HT-29 (cell line): ENCODE measurements at regions not wholly inside any gene's neighbourhood (a gene's known extent, or its start where the extent isn't known, plus 50 kb on each side); places are given as distances from the start of the nearest gene placed in this dataset.

Experiments used
- DNase-seq: peaks from one replicate; pipeline ENCODE4 v3.0.0-alpha.2; 2015; ENCODE audit warnings: low spot score

DNA sequence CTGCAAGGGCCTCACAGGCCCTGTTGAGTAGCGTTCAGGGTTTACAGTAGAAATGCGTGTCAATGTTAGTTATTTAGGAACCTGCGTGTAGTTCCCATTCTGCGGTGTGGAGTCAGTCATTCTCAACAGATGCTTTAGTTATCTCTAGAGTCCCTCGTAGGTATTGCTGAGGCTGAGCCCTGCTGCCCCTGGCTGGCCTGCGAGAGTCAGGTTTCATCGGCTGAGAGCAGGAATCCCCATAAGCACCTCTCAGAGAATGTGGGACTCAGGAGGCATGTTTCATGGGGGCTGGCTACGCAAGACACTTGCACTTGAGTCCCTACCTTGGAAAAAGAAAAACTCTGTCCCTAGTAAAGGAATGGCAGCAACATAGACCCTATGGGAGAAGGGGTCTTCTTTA, 347.5 kb upstream of the ASIC2 start:
- DNase-seq, result no peak

DNA sequence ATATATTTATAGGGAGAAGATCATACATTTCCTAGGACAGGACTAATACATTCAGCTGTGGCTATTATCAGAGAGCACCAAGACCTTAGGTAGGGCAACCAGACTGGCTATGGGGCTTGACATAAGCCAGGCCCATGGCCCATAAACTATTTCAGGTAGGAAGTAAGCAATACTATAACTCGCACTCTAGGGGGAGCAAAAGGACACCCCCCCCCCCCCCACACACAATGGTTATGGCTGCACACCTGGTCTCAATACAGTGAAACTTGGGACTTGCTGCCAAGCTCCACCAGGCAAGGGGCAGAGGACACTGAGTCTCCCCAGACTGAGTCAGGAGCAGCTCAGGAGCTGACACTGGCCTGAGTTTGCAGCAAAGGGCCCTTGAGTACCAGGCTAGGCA, 348.9 kb upstream of the ASIC2 start:
- DNase-seq, result peak; percentile 4

DNA sequence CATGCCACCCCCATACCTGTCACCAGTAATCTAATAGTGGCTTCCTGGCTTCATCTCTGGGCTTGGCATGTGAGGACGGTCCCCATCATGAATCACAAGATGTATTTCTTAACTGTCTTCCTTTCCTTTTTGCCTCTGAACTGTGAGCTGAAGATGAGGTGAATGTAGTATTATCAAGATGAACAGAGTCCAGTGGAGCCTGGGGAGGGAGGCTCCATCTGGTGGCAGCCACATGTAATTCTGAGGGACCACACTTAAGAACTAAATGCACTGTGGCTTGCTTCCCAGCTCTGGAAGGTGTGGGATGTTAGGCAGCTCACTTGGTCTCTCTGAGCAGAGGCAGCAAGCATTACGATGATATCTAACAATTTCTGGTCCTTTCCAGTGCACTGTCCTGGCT, 354.9 kb upstream of the ASIC2 start:
- peak; percentile 27 for DNase-seq

DNA sequence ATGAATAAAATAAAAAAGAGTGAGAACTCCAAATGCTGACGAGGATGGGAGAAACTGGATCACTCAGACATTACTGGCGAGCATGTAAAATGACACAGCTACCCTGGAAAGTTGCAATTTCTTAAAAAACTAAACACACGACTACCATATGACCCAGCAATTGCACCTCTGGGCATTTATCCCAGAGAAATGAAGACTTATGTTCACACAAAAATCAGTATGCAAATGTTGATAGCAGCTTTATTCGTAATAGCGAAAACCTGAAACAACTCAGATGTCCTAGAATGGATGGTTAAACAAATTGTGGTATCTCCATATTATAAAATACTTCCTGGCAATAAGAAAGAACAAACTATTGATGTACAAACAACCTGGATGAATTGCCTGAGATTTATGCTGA, 357.2 kb upstream of the ASIC2 start:
- DNase-seq, result no peak

DNA sequence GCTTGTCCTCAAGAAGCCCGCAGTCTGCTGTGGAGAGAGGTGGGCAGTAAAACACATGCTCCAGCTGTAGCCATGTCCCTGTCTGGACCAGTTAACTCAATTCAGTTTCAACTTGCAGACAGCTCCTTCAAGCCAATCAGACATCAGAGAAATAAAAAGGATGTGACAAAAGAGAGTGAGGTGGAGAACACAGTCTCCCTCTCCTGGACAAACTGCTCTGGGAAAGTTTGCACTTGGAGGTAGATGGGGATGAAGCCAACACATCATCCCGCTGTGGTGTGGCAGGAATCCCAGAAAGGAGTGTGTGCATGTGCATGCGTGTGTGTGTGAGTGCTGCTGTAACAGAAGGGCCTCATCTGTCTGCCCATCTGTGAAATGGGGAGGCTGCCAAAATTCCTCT, 358.6 kb upstream of the ASIC2 start:
- peak; percentile 16 for DNase-seq

DNA sequence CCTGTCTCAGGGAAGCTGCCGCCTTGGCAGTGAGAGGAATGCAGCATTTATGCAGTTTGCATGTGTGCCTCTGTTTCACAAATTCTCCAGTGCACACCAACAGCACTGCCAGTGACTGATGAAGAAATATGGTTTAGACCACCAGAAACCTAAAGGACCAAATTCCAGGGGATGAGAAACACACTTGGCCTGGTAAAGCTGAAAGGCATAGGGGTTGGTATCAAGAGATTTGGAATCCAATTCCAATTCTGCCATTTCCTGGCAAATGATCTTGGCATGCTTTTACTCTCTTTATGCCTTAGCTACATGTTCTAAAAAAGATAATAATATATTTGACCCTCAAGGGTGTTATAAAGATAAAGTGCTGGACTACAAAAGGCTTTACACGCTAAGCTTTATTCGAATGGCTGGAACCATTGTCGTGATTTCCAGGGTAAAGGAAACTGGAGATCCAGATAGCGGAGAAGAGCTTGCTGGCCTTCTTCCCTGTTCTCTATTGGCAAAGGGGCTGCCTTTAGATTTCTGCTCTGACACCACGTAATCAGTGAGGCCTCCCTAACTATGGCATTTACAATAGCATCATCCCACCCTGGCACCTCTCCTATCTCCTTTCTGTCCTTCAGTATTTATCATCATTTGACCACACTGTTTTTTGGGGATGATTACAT, 359.8 kb upstream of the ASIC2 start:
- DNase-seq, result no peak

DNA sequence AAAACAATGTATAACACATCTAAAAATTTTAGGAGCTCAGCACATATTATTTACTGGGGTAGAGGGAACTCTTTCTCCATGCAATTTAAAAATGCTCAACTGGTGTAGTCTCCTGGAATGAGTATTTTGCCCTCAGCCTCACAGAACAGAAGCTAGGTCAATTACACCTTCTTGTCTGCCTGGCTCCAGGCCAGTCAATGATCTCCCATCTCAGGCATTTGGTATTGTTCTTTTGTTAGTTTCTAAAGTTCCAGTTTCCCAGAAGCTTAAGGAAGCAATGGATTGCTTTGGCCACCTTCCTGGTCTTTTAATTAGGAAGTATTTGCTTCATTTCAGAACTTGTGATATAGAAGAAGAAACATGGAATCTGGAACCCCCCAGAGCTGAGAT, 360.3 kb upstream of the ASIC2 start:
- no peak for DNase-seq

DNA sequence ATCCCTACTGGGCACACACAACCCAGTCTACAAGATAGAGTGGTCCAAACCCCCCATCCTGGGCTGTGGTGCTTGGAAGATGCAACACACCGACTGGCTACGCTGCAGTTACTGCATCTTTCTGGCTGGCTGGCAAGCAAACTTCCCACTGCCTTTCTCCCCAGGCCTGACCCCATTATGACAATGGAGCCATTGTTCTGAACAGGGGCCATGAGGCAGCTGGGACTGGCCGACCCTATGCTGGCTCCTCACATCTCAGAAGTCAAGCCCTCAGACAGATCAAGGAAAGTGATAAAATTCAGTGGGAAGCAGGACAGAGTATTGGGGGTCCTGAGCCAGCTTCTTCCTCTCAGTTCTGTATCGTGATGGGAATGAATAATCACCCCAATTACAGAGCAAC, 364.1 kb upstream of the ASIC2 start:
- no peak for DNase-seq

DNA sequence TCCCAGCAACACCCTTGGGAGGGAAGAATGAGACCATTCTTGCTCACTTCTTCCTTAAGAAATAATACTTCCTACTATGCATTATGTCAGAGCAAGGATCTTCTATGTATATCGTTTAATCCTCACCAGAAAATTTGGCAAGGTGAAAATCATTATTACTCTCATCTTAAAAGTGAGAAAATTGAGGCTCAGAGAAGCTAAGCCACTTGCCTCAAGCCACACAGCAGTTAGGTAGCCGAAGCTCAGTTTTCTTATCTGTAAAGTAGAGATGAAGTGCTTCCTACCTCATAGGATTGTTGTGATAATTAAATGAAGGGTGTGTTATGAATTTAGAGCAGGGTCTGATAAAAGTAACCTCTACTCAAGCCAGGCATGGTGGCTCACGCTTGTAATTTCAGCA, 368.9 kb upstream of the ASIC2 start:
- no peak for DNase-seq

DNA sequence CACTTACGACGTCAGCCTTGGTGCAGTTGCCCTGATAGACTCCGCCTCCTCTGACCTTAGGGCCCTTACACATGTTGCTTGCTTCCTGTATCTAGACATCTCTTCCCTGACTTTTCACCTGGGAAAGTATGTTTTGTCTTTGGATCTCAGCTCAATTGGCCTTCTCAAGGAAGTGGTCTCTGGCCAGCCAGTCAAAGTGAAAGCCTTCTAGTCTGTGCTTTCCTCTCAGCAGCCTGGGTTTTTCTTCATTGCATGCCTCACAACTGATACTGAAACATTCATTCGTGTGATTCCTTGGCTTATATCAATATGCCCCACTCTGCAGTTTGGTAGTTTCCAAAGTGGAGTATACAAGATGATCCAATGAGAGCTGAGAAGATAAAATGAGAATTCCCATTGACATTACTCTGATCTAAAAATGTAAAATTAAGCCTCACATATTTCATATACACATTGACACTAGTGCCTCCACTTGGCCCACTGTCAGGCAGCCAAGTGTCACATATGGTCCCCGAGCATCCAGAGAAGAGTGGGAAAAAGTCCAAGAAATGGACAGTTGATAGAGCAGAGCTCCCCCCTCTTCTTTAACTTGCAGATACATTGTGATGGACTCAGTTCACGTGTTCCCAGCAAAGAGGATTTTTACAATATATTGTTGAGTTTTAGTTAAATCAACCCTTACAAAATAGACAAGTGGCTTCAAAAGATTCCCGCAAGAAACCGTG, 371.2 kb upstream of the ASIC2 start:
- no peak for DNase-seq

DNA sequence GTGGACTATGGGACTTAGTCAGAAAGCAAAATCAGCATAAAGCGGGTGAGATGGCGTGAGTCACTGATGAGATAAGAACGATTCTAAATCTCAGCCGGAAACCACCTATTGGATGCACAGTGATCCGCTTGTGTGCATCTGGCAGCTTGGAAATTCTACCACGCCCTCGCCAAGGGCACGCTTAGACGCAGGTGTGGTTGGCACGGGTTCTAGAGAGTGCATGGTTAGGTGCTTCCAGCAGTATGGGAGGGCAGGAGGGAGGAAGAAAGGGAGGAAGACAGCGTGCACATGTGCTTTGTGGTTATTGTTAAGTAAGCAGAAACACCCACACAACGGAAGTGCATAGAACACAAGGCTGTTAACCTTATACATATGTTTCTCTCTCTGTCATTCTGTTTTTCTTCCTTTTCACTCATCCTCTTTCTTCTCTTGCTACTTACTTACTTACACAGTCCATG, 374.0 kb upstream of the ASIC2 start:
- DNase-seq, result peak; percentile 17

DNA sequence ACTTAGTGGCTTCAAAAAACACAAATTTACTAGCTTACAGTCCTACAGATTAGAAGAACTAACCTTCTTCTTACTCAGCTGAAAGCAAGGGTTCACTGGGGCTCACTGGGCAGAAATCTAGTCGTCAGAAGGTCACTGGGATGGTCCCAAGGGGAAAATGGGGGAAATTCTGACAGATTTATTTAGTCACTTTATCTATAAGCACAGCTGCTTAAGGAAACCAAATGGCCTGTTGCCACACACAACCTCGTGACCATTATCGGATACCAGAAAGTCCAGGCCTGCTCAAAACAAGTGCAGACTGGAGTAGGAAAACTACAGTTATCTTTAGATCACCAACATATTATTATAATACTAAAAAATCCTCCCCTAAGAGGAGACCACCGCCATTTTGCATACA, 374.6 kb upstream of the ASIC2 start:
- DNase-seq, result no peak

DNA sequence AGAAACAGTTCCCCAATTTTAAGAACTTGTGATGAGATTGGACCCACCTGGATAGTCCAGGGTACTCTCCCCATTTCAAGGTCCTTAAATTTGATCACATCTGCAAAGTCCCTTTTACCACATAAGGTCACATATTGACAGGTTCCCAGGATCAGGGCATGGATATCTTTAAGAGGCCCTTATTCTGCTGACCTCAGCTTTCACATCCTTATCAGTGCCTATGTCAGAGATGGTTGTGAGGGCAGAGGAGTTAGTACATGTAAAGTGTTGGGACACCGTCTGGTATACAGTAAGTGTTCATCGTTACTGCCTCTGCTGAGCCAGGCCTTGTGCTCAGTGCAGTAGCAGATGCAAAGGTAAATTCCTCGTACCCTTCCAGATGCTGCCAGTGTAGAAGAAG, 375.4 kb upstream of the ASIC2 start:
- no peak for DNase-seq

DNA sequence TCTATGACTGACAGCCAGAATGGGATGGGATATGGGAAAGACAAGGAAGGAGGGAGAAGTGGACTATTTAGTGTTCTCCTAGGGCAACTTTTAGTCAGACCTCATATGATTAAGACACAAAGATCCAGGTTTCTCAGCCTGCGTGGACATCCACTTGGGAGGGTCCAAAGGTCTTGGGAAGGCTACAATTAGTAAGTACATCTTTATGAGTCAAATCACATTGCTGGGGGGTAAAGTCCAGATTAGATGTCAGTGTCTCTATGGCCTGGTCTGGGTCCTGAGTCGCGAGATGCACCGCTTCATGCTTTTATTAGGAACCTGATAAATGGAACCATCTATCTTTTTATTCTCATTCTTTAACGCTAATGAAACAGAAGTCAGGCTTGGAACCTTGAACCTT, 378.4 kb upstream of the ASIC2 start:
- no peak for DNase-seq

DNA sequence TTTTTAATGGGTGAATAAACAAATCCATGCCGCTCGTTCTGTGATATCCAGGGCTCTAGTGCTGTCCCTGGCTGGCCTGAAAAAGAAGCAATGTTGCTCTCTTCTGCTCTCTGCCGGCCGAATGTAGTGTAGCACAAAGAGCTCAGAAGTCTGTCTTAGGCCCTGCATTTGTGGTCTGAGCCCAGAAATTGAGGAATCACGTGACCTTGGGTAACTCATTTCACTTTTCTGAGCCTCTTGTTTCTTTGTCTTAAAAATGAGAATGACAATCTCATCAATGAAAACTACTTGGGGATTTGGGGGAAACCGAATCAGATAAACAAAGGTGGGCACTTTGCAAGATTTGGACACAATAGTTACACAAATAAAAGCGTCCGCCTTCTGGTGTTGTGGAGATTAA, 381.6 kb upstream of the ASIC2 start:
- peak; percentile 64 for DNase-seq

DNA sequence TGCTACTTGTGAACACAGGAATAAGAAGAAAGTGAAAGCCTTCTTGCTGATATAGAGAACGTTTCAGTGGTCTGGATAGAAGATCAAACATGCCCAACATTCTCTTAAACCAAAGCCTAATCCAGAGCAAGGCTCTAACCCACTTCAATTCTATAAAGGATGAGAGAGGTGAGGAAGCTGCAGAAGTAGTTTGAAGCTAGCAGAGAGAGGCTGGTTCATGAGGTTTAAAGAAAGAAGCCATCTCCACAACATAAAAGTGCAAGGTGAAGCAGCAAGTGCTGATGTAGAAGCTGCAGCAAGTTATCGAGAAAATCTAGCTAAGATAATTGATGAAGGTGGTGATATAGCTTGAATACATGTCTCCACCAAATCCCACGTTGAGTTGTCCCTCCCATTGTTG, 383.3 kb upstream of the ASIC2 start:
- DNase-seq, result no peak

DNA sequence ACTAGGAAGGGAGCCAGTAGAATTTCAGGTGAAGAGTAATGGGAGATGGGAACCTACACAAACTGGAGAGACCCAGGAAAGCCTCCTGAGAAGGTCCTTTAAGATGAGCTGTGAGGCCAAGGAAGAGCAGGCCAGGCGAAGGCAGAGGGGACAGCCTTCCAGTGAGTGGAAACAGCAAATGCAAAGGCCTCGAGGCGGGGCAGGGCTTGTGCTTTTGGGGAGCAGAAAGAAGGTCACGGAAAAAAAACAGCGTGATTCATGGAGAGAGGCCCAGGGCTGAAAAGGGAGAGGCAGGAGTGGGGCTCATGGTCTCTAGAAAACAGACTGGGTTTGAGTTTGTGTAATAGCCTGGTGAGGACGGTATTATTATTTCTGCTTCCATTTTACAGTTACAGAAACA, 386.5 kb upstream of the ASIC2 start:
- DNase-seq, result no peak

DNA sequence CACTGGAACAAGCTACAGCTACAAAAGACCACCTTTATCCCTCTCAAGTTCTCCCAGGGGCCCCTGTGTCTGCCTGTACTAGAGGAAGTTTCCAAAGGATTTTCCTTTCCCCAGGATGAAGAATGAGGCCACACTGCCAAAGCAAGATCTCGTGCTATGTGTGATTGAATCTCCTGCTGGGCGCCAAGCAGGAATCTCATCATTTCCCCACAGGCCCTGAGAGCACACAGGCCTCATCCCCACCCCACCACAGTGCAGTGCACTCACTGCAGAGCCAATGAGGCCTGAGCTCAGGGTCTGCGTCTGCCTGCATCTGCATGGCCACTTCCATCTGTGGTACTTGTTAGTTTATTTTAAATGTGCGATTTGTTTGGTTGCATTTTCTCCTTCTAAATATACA, 387.4 kb upstream of the ASIC2 start:
- DNase-seq, result no peak

DNA sequence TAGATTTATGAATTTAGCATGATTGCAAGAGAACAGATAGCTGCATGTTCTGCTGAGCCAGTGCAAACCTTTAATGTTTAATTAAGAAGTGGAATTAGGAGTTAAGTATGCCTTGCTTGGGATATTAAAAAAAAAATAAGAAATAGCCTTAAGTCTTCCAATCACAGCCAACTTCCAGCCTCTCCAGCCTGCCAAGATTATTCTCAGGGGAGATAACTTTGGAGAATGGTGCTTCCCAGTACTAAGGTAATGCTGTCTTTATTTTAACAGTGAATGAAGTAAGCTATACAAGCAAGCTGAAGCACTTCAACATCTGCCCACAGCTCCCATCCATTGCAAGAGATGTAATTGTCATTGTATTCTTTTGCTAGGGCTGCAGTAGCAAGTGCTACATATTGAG, 389.5 kb upstream of the ASIC2 start:
- no peak for DNase-seq

DNA sequence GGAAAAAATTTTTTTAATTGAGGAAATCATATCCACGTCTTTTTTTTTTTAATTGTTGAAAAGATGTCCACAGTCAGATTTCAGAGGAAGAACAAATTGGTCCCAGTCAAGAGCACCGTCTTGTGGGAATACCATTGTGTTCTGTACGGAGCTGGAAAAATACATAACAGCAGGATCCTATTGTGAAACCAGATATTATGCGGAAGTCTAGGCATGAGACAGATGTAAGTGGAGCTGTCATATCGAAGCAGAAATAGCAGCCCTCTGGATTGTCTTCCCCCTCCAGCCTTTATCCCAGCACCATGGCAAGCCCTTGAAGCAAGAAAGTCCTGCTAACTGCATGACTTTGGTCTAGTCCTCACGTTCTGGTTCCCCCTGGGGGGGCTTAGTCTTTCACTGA, 391.6 kb upstream of the ASIC2 start:
- DNase-seq, result no peak

DNA sequence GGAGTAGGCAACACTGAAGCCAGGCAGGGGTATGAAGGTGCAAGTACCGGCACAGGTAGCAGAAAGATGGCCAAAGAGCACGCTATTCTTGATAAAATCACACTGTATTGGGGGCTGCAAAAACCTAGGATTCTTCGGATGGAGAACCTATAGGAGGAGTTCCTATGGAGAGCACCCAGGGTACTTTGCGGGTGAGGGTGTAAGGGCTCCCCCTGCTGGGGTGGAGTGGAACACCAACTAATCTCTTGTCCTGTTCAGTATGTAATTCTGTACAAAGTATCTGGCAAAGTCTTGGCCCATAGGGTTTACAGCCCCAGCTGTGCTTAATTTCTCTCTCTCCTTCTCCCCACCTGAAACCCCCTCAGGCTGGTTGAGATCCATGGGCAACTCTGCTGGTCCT, 393.1 kb upstream of the ASIC2 start:
- peak; percentile 25 for DNase-seq

DNA sequence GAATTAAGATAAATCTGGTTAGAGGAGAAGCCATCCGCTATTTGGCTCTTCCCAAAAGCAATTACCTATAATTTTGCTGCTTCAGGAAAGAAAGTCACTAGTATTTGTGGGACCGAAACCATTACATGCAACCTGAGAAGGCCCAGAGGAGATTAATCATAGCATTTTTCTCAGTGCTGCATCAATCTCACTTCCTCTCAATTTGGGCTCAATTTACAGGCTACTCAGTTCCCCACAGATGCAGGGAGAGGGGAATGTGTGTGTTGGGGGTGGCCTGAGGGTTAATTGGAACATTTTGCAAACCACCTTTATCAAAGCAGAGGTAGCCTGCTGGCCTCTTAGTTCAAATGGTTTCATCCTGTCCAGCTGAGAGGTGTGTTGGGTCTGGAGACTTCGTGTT, 394.7 kb upstream of the ASIC2 start:
- no peak for DNase-seq

DNA sequence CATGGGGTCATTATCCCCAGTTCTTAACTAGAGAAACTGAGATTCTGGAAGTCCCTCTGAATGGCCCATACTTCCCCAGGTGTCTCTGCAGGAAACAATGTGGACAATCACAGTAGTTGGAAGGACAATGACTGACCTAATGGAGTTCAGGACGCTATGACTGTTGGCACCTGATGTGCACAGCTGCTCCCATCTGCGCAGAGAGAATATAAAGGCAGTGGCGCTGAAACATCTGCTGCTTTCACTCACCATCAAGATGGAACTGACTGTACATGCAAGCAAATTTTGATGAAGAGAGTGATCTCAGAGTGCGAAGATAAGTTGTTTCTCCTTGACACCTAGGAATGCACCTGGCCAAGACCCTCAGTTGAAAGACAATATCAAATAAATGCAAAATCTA, 395.7 kb upstream of the ASIC2 start:
- no peak for DNase-seq

DNA sequence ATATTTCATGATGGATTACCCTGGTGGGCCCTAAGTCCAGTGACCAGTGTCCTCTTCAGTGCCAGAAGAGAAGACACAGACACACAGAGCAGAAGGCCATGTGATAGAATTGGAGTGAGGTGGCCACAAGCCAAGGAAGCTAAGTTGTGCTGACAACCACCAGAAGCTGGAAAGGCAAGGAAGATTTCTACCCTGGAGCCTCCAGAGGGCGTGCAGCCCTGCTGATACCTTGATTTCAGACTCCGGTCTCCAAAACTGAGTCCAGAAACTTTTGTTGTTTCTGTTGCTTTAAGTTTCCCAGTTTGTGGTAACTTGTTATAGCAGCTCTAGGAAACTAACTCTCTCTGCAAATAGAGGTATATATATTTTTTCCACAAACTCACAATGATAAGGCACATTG, 396.6 kb upstream of the ASIC2 start:
- no peak for DNase-seq
